ENCODE measurements at regions not wholly inside any gene's neighbourhood (a gene's known extent, or its start where the extent isn't known, plus 50 kb on each side); places are given as distances from the start of the nearest gene placed in this dataset.

DNA sequence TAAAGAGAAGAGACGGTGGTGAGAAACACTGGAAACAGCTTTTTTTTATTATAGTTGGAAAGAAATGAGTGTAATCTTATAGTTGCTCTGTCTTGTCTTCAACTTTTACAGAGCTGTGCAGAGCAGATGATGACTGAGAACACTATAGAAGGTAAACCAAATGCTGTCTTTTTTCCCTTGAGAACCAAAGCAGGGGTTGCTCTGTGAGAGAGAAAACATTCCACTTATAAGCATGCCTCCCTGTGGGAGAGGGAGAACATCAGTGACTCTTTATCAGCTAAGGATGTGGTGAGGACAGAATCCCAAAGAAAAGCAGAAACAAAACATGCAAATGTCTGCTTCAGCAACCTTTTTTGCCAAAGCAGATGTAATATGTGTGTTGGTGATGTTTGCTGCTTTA is 179.3 kb upstream of the HDDC2 start:
- TF ChIP-seq CTCF (IDR thresholded peaks at IDR 0.05; ENCODE audit: low read depth, low read length) (no peak), EZH2phosphoT487 (IDR thresholded peaks at IDR 0.05; ENCODE audit: low read depth) (no peak)

Data from OCI-LY3 (cell line).